ENCODE measurements at regions not wholly inside any gene's neighbourhood (a gene's known extent, or its start where the extent isn't known, plus 50 kb on each side); places are given as distances from the start of the nearest gene placed in this dataset.

GRCh38 chr1:83769594-83770318 lies 229.2 kb downstream of the TTLL7 start:
- no peak for DNase-seq

GRCh38 chr1:83769072-83769471 lies 229.9 kb downstream of the TTLL7 start:
- no peak for DNase-seq

DNA sequence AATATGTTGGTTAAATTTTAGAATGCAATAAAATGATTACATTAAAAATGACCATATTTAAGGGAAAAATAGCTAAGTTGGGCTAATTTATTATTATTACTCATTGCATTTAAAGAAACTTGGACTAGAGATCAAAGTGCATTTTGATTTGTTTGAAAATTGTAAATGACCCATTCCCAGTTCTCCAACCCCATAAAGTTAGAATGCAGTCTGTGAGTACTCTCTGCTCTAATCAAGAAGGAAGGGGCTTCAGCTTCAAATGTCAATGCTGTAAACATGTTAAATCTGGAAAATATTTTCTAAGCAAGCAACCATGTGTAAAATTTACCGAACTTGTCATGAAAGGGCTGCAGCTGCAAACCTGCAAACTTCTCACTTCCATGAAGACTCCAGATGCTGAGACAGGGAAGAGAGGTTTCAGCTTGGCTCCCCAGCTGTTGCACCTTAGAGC lies 232.7 kb downstream of the TTLL7 start:
- DNase-seq, result no peak

DNA sequence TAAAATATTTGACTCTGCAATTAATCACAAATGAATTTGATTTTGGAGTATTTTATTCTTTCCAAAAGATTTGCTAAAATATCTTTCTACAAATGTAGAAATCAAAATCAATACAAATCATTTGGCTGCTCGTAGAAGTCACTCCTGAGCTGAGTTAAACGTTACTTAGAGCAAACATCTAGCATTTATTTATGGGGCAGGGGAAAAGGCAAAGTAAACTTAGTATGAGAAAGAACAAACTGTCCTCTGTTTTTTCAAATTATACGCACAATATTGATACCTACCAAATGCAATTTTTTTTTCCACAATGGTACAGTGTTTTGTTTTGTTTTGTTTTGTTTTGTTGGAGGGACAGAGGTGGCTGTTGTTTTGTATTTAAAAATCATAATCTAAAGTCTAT lies 233.8 kb downstream of the TTLL7 start:
- no peak for DNase-seq

- DNase-seq, result no peak
Observed at GRCh38 chr1:83764209-83764608, 234.7 kb downstream of the TTLL7 start.

DNA sequence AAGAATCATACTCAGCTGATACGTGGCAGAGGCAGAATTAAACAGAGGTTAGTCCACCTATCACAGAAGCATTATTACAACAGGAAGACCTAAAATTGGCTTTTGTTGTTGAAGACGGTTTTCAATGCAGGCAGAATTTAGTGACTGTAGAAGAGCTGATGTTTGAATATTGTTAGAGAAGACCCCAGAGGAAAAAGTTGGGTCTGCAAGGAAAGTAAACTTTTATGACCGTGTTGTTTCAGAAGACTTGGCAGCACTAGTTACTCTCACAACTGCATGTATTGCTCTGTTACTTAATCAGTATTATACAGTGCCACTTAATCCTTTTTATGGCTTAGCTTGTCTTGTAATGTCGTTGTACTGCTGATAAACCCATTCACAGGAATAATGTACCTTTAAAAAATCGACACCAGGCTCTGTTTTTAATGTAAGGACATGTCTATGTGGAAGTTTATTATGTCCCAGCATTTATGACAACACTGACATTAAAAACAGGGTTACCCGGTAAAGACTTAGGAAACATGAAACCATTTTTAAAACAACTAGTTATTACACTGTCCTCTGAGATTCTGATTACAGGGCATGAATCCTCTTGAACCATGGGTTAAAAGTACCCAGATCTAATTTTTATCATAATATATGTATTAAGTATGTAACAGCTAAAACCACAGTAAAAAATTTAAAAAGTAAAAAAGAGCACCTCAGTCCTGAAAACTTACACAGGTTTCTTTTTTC lies 235.4 kb downstream of the TTLL7 start:
- no peak for DNase-seq

GRCh38 chr1:83762416-83762815 lies 236.5 kb downstream of the TTLL7 start:
- DNase-seq, result no peak

DNA sequence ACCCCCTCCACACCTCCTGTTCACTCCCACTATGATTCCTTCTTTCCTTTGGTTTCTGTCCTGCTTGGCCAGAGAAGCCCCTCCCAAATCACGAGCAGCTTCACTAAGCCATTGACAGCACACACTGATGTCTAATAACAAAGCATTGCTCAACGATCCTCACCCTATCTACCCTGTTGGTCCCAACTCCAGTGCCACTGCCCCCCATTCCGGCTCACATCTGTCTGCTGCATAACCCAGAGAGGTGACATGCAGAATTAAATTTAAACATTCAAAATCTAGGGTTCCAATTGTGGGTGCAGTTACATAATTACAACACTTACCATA lies 236.9 kb downstream of the TTLL7 start:
- DNase-seq, result no peak

- no peak for DNase-seq
Observed at GRCh38 chr1:83761167-83762038, 237.5 kb downstream of the TTLL7 start.

- DNase-seq, result no peak
Observed at GRCh38 chr1:83760226-83761021, 238.5 kb downstream of the TTLL7 start.

GRCh38 chr1:83756984-83757717 lies 241.8 kb downstream of the TTLL7 start:
- no peak for DNase-seq

- DNase-seq, result no peak
Observed at GRCh38 chr1:83751602-83752001, 247.3 kb downstream of the TTLL7 start.

DNA sequence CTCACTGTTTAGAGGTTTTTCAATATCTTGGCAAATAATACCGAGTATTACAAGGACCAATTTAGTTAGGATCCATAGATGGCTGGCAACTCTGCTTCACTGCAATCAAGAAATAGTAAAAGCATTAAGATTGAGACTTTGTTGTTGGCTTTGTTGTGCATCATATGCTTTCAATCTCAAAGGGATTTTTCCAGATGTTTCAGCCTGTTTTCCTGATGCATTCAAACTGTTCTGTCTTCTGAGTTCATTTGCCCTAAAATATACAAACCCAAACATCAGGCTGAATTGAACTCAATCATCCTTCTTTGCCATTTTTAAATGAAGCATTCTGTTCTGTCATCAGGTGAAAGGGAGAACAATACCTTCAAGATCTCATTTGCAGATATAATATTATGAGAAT lies 248.7 kb downstream of the TTLL7 start:
- no peak for DNase-seq

- DNase-seq, result no peak
Observed at GRCh38 chr1:83747853-83748482, 251.0 kb downstream of the TTLL7 start.

DNA sequence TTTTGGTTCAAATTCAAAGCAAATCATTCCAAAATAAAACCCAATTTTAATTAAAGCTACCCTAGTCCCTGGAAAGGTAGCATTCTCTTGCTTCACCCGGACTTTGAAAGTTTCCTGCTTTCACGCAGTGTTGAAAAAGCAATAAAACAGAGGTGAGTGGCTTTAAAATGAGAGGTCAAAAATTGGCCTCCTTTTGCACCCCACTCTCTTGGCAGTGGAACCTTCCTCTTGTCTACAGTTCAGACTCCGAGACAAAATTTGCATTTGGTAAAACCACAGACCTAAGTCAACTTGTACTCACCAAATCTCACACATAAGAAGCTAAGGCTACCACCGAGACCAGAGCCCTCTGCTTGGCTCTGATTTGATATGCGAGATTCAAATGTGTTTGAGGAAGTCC lies 252.7 kb downstream of the TTLL7 start:
- no peak for DNase-seq

DNA sequence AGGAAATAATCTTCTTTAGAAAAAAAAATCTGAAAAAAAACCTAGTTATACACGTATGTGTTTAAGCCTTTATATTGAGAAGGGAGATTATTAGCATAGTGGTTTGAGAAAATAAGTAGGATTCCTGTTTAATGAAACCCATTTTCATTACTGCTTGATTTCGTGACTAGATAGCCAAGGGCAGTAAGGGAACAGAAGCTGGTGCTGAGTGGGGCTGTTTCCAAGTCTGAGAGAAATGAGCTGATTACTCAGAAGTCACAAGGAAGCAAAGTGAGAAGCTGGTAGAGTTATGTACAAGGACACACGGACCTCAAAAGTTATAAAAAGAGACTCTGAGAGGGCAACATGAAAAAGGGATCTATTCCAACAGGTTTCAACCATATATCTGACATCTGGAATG lies 256.5 kb downstream of the TTLL7 start:
- DNase-seq, result no peak

DNA sequence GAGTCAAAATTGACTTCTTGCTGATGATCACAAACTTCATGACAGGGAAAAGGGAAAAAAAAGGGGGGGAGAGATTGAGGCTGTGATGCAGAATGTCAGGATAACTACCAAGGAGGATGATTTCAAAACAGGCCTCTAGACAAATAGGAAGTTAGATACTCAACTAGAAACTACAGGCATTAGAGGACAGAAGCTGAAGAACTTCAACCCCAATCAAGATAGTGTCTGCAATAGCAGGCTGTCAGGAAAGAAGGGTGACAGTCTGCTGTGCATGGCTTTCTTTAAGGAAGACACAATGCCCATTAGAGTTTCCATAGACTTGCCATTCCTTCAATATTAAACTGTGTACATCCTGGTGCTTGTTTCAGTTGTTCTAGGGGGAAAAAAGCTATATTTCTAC lies 257.2 kb downstream of the TTLL7 start:
- DNase-seq, result no peak

DNA sequence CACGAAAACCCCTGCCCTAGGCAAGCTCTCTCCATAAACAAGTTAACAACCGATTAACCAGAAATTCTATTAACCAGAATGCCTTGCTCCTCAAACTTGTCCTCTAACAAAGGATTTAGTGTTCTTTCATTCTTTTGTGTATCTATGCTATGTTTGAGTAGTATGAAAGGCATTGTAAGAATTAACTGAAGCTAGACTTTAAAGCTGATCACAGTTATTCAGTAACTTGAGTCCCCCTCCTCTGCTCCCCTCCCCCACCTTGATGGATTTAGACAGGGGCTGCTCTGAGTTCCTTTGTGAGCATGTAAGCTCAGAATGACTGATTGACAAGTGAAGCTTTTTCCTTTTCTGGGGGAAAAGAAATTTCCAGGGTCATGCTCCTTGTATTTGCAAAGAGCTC lies 257.6 kb downstream of the TTLL7 start:
- no peak for DNase-seq

- no peak for DNase-seq
Observed at GRCh38 chr1:83735526-83735925, 263.4 kb downstream of the TTLL7 start.

DNA sequence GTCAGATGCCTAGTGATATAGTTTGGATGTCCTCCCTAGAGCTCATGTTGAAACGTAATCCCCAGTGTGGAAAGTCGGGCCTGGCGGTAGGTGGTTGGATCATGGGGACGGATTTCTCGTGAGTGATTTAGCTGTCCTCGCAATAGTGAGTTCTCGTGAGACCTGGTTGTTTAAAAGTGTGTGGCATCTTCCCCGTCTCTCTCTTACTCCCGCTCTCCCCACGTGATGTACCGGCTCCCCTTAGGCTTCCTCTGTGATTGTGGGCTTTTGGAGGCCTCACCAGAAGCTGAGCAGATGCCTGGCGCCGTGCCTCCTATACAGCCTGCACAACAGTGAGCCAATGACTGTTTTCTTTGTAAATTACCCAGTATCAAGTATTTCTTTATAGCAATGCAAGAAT lies 264.5 kb downstream of the TTLL7 start:
- no peak for DNase-seq

- no peak for DNase-seq
Observed at GRCh38 chr1:83725735-83726360, 273.1 kb downstream of the TTLL7 start.

Data from DMS 273 treated with DMSO at 0.1 percent for 48 hours (cell line).